ENCODE measurements at regions not wholly inside any gene's neighbourhood (a gene's known extent, or its start where the extent isn't known, plus 50 kb on each side); places are given as distances from the start of the nearest gene placed in this dataset.

DNA sequence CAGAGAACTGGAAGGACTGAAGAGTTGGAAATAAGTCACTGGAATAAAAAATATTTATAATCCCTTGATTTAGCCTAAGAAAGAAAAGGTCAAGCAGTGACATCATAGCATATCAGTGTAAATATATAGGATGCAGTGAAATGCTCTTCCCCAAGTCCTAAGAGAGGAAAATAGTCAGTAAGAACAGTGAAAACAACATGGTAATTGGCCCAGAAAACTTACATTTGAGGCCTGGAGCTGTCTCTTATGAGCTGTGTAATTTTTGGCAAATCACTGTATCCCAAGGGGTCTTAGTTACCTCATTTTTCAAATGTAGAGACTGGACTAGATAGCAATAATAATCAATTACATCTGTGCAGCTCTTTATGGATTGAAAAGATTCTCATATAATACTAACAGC lies 255.7 kb upstream of the AR start:
- no peaks in the 10 kb centered on the region for H3K27me3 Mint-ChIP-seq (ENCODE audit: unreplicated experiment)
- H3K4me3 Mint-ChIP-seq (ENCODE audit: unreplicated experiment), result no peak overlapping the region
- no peak overlapping the region for H3K27ac Mint-ChIP-seq (ENCODE audit: unreplicated experiment)
- TF ChIP-seq, protein P1, sequence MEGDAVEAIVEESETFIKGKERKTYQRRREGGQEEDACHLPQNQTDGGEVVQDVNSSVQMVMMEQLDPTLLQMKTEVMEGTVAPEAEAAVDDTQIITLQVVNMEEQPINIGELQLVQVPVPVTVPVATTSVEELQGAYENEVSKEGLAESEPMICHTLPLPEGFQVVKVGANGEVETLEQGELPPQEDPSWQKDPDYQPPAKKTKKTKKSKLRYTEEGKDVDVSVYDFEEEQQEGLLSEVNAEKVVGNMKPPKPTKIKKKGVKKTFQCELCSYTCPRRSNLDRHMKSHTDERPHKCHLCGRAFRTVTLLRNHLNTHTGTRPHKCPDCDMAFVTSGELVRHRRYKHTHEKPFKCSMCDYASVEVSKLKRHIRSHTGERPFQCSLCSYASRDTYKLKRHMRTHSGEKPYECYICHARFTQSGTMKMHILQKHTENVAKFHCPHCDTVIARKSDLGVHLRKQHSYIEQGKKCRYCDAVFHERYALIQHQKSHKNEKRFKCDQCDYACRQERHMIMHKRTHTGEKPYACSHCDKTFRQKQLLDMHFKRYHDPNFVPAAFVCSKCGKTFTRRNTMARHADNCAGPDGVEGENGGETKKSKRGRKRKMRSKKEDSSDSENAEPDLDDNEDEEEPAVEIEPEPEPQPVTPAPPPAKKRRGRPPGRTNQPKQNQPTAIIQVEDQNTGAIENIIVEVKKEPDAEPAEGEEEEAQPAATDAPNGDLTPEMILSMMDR (IDR thresholded peaks at IDR 0.05; ENCODE audit: unreplicated experiment), result no peak
- H3K9me3 Mint-ChIP-seq (ENCODE audit: unreplicated experiment), result no peaks in the 10 kb centered on the region
- no peaks in the 10 kb centered on the region for H3K36me3 Mint-ChIP-seq (ENCODE audit: low read depth, unreplicated experiment)
- no peak for DNase-seq (ENCODE audit: low spot score)
- H3K4me1 Mint-ChIP-seq (ENCODE audit: unreplicated experiment), result no peaks in the 10 kb centered on the region

DNA sequence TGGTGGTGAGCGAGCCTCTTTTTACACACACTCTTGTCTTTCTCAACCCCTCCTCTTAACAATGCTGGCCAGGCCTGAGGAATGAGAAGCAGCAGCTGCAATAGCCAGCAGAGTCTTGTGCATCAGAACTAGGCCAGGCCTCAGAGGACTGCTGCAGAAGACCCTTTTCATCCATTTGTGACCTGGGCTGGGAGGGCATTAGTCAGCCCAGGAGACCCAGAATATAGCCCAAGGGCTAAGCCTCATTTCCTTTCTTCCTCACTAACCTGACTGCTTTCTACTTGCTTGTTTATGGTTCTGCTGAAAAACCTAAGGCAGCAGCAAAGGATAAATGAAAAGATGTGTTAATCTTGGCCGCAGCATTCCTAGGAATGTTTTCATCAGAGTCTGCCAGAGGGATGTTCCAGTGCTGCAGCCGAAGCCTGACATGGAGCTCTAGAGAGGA lies 254.7 kb upstream of the AR start:
- Mint-ChIP-seq H3K36me3 (ENCODE audit: low read depth, unreplicated experiment) (no peaks in the 10 kb centered on the region), H3K27ac (ENCODE audit: unreplicated experiment) (no peak overlapping the region), H3K27me3 (ENCODE audit: unreplicated experiment) (no peaks in the 10 kb centered on the region), H3K4me3 (ENCODE audit: unreplicated experiment) (no peak overlapping the region), H3K9me3 (ENCODE audit: unreplicated experiment) (no peaks in the 10 kb centered on the region), H3K4me1 (ENCODE audit: unreplicated experiment) (no peaks in the 10 kb centered on the region)
- no peak for DNase-seq (ENCODE audit: low spot score)
- TF ChIP-seq, protein P1 (IDR thresholded peaks at IDR 0.05; ENCODE audit: unreplicated experiment), result no peak

DNA sequence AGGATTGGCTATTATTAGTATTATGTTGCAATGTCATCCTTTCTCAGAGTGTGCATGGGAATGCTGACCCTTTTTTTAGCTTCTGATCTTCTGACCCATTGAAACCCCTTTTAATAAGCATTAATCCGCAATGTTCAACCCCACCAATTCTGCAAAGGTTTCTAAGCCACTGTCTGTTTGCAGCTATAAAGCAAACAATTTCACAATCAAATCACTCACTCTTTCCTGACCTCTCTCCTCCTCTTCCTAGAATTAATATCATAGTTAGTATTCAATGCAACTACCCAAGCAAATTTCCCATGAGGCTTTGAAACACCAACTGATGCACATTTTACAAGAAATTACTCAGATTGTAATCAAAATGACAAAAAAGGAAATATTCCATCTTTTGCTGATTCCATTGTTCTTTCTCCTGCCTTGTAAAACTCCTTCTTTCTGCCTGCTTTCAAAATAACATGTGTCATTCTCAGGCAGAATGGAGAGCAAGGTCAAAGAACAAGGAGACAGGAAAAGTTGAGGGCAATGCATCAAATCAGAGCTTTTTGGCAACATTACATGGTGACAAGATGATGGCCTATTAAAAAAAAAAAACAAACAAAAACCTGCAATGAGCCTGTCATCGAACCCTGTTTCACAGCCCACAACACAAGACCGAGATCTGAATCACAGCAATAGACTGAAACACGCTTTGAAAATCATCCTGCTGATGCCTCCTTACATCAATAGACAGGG lies 253.2 kb upstream of the AR start:
- H3K4me3 Mint-ChIP-seq (ENCODE audit: unreplicated experiment), result no peak overlapping the region

DNA sequence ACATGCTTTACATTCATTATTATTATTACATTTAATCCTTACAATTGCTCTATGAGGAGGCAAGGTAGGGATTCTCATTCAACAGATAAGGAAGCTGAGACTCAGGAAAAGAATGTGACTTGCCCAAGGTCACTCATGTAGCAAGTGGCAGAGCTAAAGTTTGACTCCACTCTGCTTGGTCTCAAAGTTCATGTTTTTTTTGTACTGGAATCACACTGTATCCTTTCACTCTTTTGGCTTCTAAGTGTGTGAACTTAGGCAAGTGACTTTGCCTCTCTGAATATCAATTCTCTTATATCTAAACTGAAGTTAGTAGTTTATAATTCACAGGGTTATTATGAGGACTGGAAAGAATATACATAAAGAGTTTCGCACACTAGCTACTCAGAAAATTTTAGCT lies 247.9 kb upstream of the AR start:
- H3K36me3 Mint-ChIP-seq (ENCODE audit: low read depth, unreplicated experiment), result no peaks in the 10 kb centered on the region
- H3K9me3 Mint-ChIP-seq (ENCODE audit: unreplicated experiment), result no peaks in the 10 kb centered on the region
- no peaks in the 10 kb centered on the region for H3K4me1 Mint-ChIP-seq (ENCODE audit: unreplicated experiment)
- TF ChIP-seq, protein P1 (IDR thresholded peaks at IDR 0.05; ENCODE audit: unreplicated experiment), result no peak
- H3K4me3 Mint-ChIP-seq (ENCODE audit: unreplicated experiment), result no peak overlapping the region
- no peak for DNase-seq (ENCODE audit: low spot score)
- no peak overlapping the region for H3K27ac Mint-ChIP-seq (ENCODE audit: unreplicated experiment)
- no peaks in the 10 kb centered on the region for H3K27me3 Mint-ChIP-seq (ENCODE audit: unreplicated experiment)

More for the DNA sequence above, 253.2 kb upstream of the AR start:
- Mint-ChIP-seq H3K36me3 (ENCODE audit: low read depth, unreplicated experiment) (no peaks in the 10 kb centered on the region), H3K9me3 (ENCODE audit: unreplicated experiment) (no peaks in the 10 kb centered on the region), H3K4me1 (ENCODE audit: unreplicated experiment) (no peaks in the 10 kb centered on the region), H3K27ac (ENCODE audit: unreplicated experiment) (no peak overlapping the region), H3K27me3 (ENCODE audit: unreplicated experiment) (no peaks in the 10 kb centered on the region)
- TF ChIP-seq, protein P1 (IDR thresholded peaks at IDR 0.05; ENCODE audit: unreplicated experiment), result no peak
- no peak for DNase-seq (ENCODE audit: low spot score)

DNA sequence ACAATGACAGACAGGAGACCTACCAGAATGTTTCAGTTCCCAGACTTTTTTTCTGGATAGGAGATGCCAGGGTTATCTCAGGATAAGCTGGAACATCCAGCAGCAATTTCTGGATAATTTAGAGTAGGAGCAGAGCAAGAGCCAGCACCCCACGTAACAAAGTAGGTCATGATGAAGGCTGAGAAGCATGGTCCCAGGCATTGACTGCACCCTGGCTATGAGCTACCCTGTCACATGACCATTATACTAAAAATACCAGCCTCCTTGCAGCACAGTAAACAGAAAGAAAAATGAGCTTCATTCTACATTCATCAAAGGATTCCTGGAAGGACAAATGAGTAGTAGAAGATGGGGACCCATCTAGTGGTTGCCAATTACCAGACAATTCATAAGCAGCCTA lies 247.4 kb upstream of the AR start:
- H3K9me3 Mint-ChIP-seq (ENCODE audit: unreplicated experiment), result no peaks in the 10 kb centered on the region
- H3K36me3 Mint-ChIP-seq (ENCODE audit: low read depth, unreplicated experiment), result no peaks in the 10 kb centered on the region
- H3K27me3 Mint-ChIP-seq (ENCODE audit: unreplicated experiment), result no peaks in the 10 kb centered on the region
- TF ChIP-seq, protein P1 (IDR thresholded peaks at IDR 0.05; ENCODE audit: unreplicated experiment), result no peak
- DNase-seq (ENCODE audit: low spot score), result no peak
- H3K4me1 Mint-ChIP-seq (ENCODE audit: unreplicated experiment), result no peaks in the 10 kb centered on the region
- no peak overlapping the region for H3K4me3 Mint-ChIP-seq (ENCODE audit: unreplicated experiment)
- H3K27ac Mint-ChIP-seq (ENCODE audit: unreplicated experiment), result no peak overlapping the region
